Hepatocyte (in vitro differentiated cells): ENCODE measurements at regions not wholly inside any gene's neighbourhood (a gene's known extent, or its start where the extent isn't known, plus 50 kb on each side); places are given as distances from the start of the nearest gene placed in this dataset.

Source experiments
- DNase-seq: peaks from one replicate; pipeline ENCODE4 v3.0.0-alpha.2; 2016; ENCODE audit warnings: low spot score
- H2AFZ ChIP-seq: fragments of 200-600 bp; sonication (generic); 2 replicates; pipeline ENCODE4 v1.6.0; 2016; ENCODE audit warnings: antibody characterized with exemption, mild to moderate bottlenecking
- H3K27ac ChIP-seq: fragments of 200-600 bp; sonication (generic); 2 replicates; pipeline ENCODE4 v1.5.1; 2016; ENCODE audit warnings: mild to moderate bottlenecking
- H3K27me3 ChIP-seq: fragments of 200-600 bp; sonication (generic); 2 replicates; pipeline ENCODE4 v1.6.1; 2016
- H3K36me3 ChIP-seq: fragments of 200-600 bp; sonication (generic); replicated peaks from 2 replicates; pipeline ENCODE4 v1.5.1; 2016; ENCODE audit warnings: low read depth; ENCODE audit not compliant: insufficient read depth
- H3K4me1 ChIP-seq: fragments of 200-600 bp; sonication (generic); 2 replicates; pipeline ENCODE4 v1.5.1; 2016; ENCODE audit warnings: mild to moderate bottlenecking, moderate library complexity; ENCODE audit not compliant: insufficient read depth
- H3K4me2 ChIP-seq: fragments of 200-600 bp; sonication (generic); 2 replicates; pipeline ENCODE4 v1.6.0; 2016
- H3K4me3 ChIP-seq: fragments of 200-600 bp; sonication (generic); 2 replicates; pipeline ENCODE4 v1.5.1; 2016; ENCODE audit warnings: mild to moderate bottlenecking
- H3K79me2 ChIP-seq: fragments of 200-600 bp; sonication (generic); 2 replicates; pipeline ENCODE4 v1.6.0; 2017; ENCODE audit warnings: mild to moderate bottlenecking
- H3K9me2 ChIP-seq: fragments of 200-600 bp; sonication (generic); replicated peaks from 2 replicates; pipeline ENCODE4 v1.6.0; 2017; ENCODE audit warnings: mild to moderate bottlenecking; ENCODE audit not compliant: insufficient read depth
- H3K9me3 ChIP-seq: fragments of 200-600 bp; sonication (generic); 2 replicates; pipeline ENCODE4 v1.5.1; 2016; ENCODE audit warnings: low read depth, mild to moderate bottlenecking
- H4K20me1 ChIP-seq: fragments of 200-600 bp; sonication (generic); 2 replicates; pipeline ENCODE4 v1.6.0; 2016; ENCODE audit warnings: mild to moderate bottlenecking; ENCODE audit not compliant: insufficient read depth, poor library complexity, severe bottlenecking
- EZH2 ChIP-seq: fragments of 200-600 bp; sonication (generic); IDR thresholded peaks from 2 replicates; pipeline ENCODE4 v1.6.1; 2016; ENCODE audit warnings: antibody characterized with exemption, mild to moderate bottlenecking, borderline replicate concordance
- EZH2phosphoT487 ChIP-seq: fragments of 200-600 bp; sonication (generic); IDR thresholded peaks from one replicate; pipeline ENCODE4 v1.6.1; 2018; ENCODE audit warnings: antibody characterized with exemption, mild to moderate bottlenecking, low read depth, moderate library complexity; ENCODE audit not compliant: unreplicated experiment, severe bottlenecking
- WGBS: methylation state at CpG from one replicate; pipeline ENCODE4 v1.1.6; 2016; ENCODE audit warnings: low lambda C conversion rate; ENCODE audit errors: missing lambda C conversion rate; 5-methylcytosine and 5-hydroxymethylcytosine counted together
- TF ChIP-seq, protein P1 (sequence below): fragments of 200-600 bp; sonication (generic); IDR thresholded peaks from 2 replicates; pipeline ENCODE4 v1.5.1; 2016; ENCODE audit warnings: antibody characterized with exemption, mild to moderate bottlenecking; ENCODE audit not compliant: poor library complexity

DNA sequence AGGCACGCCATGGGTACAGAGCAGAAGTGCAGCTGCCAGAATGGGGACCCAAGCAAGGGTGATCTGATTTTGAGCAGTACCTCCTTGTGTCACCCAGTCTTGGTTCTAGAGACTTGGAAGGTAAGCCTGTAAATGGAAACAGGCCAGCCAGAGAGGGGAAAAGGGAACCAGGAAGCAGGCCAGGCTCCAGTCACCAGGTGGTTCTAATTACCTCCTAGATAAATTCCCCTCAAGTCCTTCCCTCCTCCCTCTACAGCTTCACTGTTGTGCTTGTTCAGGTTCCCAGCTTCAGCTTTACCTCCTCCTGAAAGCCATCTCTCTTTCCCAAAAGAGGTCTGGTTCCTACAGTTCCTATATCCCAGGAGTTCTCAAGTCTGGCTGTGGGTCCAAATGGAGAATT is 58.8 kb upstream of the SLC7A14 start:
- TF ChIP-seq EZH2phosphoT487 (no peak), EZH2 (no peak)
- TF ChIP-seq, protein P1, sequence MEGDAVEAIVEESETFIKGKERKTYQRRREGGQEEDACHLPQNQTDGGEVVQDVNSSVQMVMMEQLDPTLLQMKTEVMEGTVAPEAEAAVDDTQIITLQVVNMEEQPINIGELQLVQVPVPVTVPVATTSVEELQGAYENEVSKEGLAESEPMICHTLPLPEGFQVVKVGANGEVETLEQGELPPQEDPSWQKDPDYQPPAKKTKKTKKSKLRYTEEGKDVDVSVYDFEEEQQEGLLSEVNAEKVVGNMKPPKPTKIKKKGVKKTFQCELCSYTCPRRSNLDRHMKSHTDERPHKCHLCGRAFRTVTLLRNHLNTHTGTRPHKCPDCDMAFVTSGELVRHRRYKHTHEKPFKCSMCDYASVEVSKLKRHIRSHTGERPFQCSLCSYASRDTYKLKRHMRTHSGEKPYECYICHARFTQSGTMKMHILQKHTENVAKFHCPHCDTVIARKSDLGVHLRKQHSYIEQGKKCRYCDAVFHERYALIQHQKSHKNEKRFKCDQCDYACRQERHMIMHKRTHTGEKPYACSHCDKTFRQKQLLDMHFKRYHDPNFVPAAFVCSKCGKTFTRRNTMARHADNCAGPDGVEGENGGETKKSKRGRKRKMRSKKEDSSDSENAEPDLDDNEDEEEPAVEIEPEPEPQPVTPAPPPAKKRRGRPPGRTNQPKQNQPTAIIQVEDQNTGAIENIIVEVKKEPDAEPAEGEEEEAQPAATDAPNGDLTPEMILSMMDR: no peak
- H3K9me3 ChIP-seq: no peaks in the 10 kb centered on the region
- H3K36me3 ChIP-seq: no peaks in the 10 kb centered on the region
- H3K27me3 ChIP-seq: no peaks in the 10 kb centered on the region
- no peak overlapping the region for H3K4me3 ChIP-seq
- WGBS: 74% methylated on average over 1 of the region's 1 CpG
- H4K20me1 ChIP-seq: no peaks in the 10 kb centered on the region
- H2AFZ ChIP-seq: no peak overlapping the region
- H3K4me2 ChIP-seq: no peak overlapping the region
- no peak overlapping the region for H3K27ac ChIP-seq
- no peaks in the 10 kb centered on the region for H3K79me2 ChIP-seq
- no peaks in the 10 kb centered on the region for H3K4me1 ChIP-seq
- H3K9me2 ChIP-seq: no peaks in the 10 kb centered on the region
- no peak for DNase-seq

- Histone ChIP-seq H3K4me2 (no peak overlapping the region), H3K27ac (no peak overlapping the region), H3K4me3 (no peak overlapping the region), H3K36me3 (no peaks in the 10 kb centered on the region), H3K4me1 (no peaks in the 10 kb centered on the region), H3K79me2 (no peaks in the 10 kb centered on the region), H3K27me3 (no peaks in the 10 kb centered on the region), H2AFZ (no peak overlapping the region), H4K20me1 (no peaks in the 10 kb centered on the region), H3K9me3 (no peaks in the 10 kb centered on the region), H3K9me2 (no peaks in the 10 kb centered on the region)
- no peak for TF ChIP-seq EZH2
- TF ChIP-seq EZH2phosphoT487: no peak
- TF ChIP-seq, protein P1: no peak
- no peak for DNase-seq
- 56% methylated on average over 3 of the region's 3 CpGs for WGBS
These were observed 58.0 kb upstream of the SLC7A14 start for GRCh38 chr3:170643831-170644230.

DNA sequence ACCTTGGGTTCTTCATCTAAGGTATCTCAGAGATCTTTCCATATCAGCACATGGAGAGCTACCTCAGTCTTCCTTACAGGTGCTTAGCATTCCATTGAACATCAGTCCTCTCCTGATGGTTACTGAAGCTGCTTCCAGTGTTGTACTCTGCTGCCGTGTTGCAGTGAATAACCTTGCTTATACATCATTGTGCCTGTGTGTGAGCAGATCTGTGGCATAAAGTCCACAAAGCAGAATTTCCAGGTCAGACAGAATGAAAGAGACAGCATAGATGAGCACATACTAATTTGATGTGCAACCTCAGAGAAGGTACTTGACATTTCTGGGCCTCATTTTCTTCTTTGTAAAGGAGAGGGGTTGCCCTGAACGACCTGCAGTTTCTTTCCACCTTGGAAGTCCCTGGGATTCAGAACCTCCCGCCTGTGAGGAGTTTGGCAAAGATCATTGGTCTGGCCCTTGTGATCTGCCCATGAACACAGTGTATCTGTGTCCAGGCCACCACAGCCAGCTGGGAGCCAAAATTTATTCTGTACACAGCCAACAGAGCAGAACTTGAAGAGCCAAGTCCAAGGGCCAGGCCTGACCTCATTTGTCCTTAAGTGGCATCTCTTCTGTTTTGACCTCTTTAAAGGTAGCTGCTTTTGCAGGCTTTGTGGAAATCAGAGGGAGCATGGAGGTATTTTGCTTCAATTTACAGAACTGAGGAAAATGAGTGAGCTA is 57.2 kb upstream of the SLC7A14 start:
- Histone ChIP-seq H3K9me3 (no peaks in the 10 kb centered on the region), H3K9me2 (no peaks in the 10 kb centered on the region), H3K27ac (no peak overlapping the region), H2AFZ (no peak overlapping the region), H4K20me1 (no peaks in the 10 kb centered on the region), H3K4me3 (no peak overlapping the region), H3K4me2 (no peak overlapping the region), H3K36me3 (no peaks in the 10 kb centered on the region), H3K4me1 (no peaks in the 10 kb centered on the region), H3K79me2 (no peaks in the 10 kb centered on the region), H3K27me3 (no peaks in the 10 kb centered on the region)
- TF ChIP-seq, protein P1: no peak
- TF ChIP-seq EZH2 (no peak), EZH2phosphoT487 (no peak)
- 87% methylated on average over 3 of the region's 3 CpGs for WGBS
- DNase-seq: no peak
